NCI-H446 treated with DMSO at 0.1 percent for 48 hours (cell line): ENCODE measurements at regions not wholly inside any gene's neighbourhood (a gene's known extent, or its start where the extent isn't known, plus 50 kb on each side); places are given as distances from the start of the nearest gene placed in this dataset.
"Not testable (repeated sequence)": the region's sequence is repeated elsewhere in the genome, so short reads cannot be mapped to it uniquely, and the experiment has no call there.

Experiments used
- DNase-seq: peaks from one replicate; lab custom pipeline; 2025; lab: John Stamatoyannopoulos, UW

GRCh38 chr10:44173608-44173894, 211.3 kb downstream of the CXCL12 start:
- DNase-seq = no peak

- DNase-seq = no peak
Observed at GRCh38 chr10:44172883-44173607, 211.9 kb downstream of the CXCL12 start.

GRCh38 chr10:44171765-44172164, 213.1 kb downstream of the CXCL12 start:
- no peak for DNase-seq

- no peak for DNase-seq
Observed at GRCh38 chr10:44168478-44168877, 216.4 kb downstream of the CXCL12 start.

- DNase-seq = no peak
Observed at GRCh38 chr10:44167752-44168151, 217.1 kb downstream of the CXCL12 start.

- DNase-seq = no peak
Observed at GRCh38 chr10:44166441-44166840, 218.5 kb downstream of the CXCL12 start.

- no peak for DNase-seq
Observed at GRCh38 chr10:44164251-44164956, 220.5 kb downstream of the CXCL12 start.

GRCh38 chr10:44161184-44161583, 223.7 kb downstream of the CXCL12 start:
- no peak for DNase-seq

GRCh38 chr10:44157574-44157973, 227.3 kb downstream of the CXCL12 start:
- DNase-seq = no peak

GRCh38 chr10:44154956-44155355, 229.9 kb downstream of the CXCL12 start:
- no peak for DNase-seq

- no peak for DNase-seq
Observed at GRCh38 chr10:44153918-44154670, 230.8 kb downstream of the CXCL12 start.

- no peak for DNase-seq
Observed at GRCh38 chr10:44143556-44143955, 241.3 kb downstream of the CXCL12 start.

GRCh38 chr10:44132361-44133289, 252.3 kb downstream of the CXCL12 start:
- DNase-seq = no peak

GRCh38 chr10:44126291-44126717, 258.6 kb downstream of the CXCL12 start:
- no peak for DNase-seq

GRCh38 chr10:44125879-44126278, 259.0 kb downstream of the CXCL12 start:
- DNase-seq = no peak

- DNase-seq = no peak
Observed at GRCh38 chr10:44118500-44118899, 266.4 kb downstream of the CXCL12 start.

GRCh38 chr10:44116474-44116873, 268.4 kb downstream of the CXCL12 start:
- no peak for DNase-seq

GRCh38 chr10:44115516-44115915, 269.4 kb downstream of the CXCL12 start:
- no peak for DNase-seq

- no peak for DNase-seq
Observed at GRCh38 chr10:44114441-44114840, 270.5 kb downstream of the CXCL12 start.

- not testable (repeated sequence) for DNase-seq
Observed at GRCh38 chr10:44112280-44112679, 272.6 kb downstream of the CXCL12 start.

GRCh38 chr10:44105696-44106095, 279.2 kb downstream of the CXCL12 start:
- DNase-seq = no peak

GRCh38 chr10:44102726-44103255, 282.1 kb downstream of the CXCL12 start:
- DNase-seq = no peak
